Ectodermal cell (in vitro differentiated cells): ENCODE measurements at regions not wholly inside any gene's neighbourhood (a gene's known extent, or its start where the extent isn't known, plus 50 kb on each side); places are given as distances from the start of the nearest gene placed in this dataset.

Source experiments
- H3K27ac ChIP-seq: 2 replicates; pipeline ENCODE4 v1.7.0; 2013; ENCODE audit warnings: mild to moderate bottlenecking, low read depth, low read length; ENCODE audit not compliant: insufficient read depth, poor library complexity, severe bottlenecking
- H3K27me3 ChIP-seq: 2 replicates; pipeline ENCODE4 v1.7.0; 2013; ENCODE audit warnings: mild to moderate bottlenecking, low read length; ENCODE audit not compliant: insufficient read depth, control insufficient read depth, poor library complexity, severe bottlenecking
- H3K36me3 ChIP-seq: one replicate; pipeline ENCODE4 v1.7.0; 2013; ENCODE audit warnings: low read length; ENCODE audit not compliant: control insufficient read depth, insufficient read depth
- H3K4me1 ChIP-seq: one replicate; pipeline ENCODE4 v1.7.0; 2013; ENCODE audit warnings: low read length; ENCODE audit not compliant: control insufficient read depth, insufficient read depth
- H3K4me3 ChIP-seq: 2 replicates; pipeline ENCODE4 v1.7.0; 2013; ENCODE audit warnings: low read depth, low read length, control low read depth; ENCODE audit not compliant: insufficient read depth
- H3K9me3 ChIP-seq: 2 replicates; pipeline ENCODE4 v1.7.0; 2013; ENCODE audit warnings: mild to moderate bottlenecking, low read length, moderate library complexity; ENCODE audit not compliant: control insufficient read depth
- WGBS, 2 experiments: methylation state at CpG; one replicate each; pipeline ENCODE4 v1.1.7; 2013; ENCODE audit warnings: missing lambda C conversion rate in 2 of 2; 5-methylcytosine and 5-hydroxymethylcytosine counted together

DNA sequence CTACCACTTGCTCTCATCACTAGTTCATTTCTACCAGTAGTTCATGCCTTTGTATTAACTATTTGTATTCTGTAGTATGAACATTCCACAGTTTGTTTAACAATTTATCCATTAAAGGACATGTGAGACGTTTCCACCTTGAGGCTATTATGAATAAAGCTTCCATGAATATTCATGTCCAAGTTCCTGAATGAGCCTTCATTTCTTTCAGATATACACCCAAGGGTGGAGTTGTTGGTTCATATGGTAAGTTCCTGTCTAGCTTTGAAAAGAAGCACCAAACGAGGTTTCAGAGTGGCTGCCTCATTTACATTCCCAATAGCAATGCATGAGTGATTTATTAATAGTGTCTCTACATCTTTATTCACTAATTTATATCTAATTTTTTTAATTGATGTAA is 407.8 kb upstream of the C16orf82 start:
- 72 to 100% methylated on average over 1 to 2 of the region's 2 CpGs for WGBS, 2 experiments
- no peak overlapping the region for H3K27ac ChIP-seq
- no peaks in the 10 kb centered on the region for H3K4me1 ChIP-seq
- H3K27me3 ChIP-seq, result no peaks in the 10 kb centered on the region
- H3K4me3 ChIP-seq, result no peak overlapping the region
- H3K36me3 ChIP-seq, result no peaks in the 10 kb centered on the region
- H3K9me3 ChIP-seq, result no peaks in the 10 kb centered on the region

DNA sequence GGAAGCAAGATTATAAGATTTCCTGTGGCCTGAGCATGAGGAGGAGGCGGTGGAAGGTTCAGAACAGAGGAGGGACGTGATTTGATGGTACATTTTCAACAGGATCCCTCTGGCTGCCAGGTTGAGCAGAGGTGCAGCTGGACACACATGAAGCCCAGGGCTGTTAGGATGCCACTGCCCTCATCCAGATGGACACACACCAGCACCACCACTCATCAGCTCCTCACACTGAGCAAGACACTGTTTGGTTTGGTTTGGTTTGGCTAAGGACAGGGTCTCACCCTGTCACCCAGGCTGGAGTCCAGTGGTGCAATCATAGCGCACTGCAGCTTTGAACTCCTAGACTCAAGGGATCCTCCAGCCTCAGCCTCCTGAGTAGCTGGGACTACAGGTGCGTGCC is 402.6 kb upstream of the C16orf82 start:
- Histone ChIP-seq H3K9me3 (no peaks in the 10 kb centered on the region), H3K4me1 (peaks cover 9% of the 10 kb centered on the region), H3K4me3 (no peak overlapping the region), H3K27me3 (no peaks in the 10 kb centered on the region), H3K36me3 (no peaks in the 10 kb centered on the region), H3K27ac (no peak overlapping the region)
- WGBS, 2 experiments, result 78 to 85% methylated on average over 4 of the region's 4 CpGs

DNA sequence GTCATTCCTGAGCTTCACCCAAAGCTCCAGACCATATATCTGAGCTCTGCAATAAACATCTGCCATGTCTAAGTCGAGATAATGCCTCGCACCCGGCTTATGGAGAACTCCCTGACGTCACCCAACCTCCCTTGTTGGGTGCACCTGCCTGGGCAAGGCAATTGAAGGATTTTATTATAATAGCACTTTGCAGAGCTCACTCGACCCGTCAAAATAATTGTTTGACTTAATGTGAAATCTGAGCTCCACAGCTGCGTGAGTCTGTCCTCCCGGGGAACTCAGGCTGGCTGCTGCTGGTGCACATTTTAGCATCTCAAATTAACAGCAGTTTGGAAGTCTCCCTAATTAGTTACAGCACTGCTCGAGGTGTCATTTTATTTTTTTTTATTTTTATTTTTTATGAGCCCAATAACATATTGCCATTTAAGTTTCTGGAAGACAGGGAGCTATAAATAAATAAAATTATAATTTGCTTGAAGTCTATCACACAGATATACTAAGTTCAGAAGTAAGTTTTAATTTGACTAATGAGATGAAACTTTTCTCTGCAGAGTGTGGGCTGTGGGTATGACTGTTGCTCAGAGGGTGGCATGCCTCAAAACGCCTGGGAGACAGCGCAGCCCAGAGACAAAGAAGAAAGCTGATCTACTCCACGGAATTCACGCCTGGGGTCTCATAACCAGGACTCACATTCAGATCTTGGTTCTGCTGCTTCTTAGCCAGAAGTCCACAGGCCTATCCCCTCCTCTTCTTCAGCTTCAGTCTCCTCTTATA is 401.4 kb upstream of the C16orf82 start:
- Histone ChIP-seq H3K27ac (no peak overlapping the region), H3K4me1 (peaks cover 9% of the 10 kb centered on the region), H3K36me3 (no peaks in the 10 kb centered on the region), H3K9me3 (no peaks in the 10 kb centered on the region), H3K27me3 (no peaks in the 10 kb centered on the region), H3K4me3 (no peak overlapping the region)
- WGBS, 2 experiments, result 80 to 81% methylated on average over 12 of the region's 13 CpGs

DNA sequence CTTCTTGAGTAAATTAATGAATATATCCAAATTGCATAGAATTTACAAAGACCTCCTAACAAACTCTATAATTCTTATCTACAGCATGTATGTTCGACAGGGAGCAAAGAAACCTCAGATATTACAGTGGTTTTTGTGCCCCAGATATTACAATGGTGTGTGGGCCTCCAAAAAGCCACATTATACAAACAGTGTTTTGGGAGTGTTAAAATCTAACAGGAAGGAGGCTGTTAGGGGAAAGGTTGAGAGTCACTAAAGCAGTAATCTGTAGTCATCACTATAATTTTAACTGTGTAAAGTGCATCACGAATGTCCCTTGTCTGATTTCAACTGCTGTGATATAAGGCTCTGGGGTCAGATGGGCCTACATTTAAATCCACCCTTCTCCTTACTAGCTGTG is 400.2 kb upstream of the C16orf82 start:
- 92 to 100% methylated on average over 1 to 2 of the region's 2 CpGs for WGBS, 2 experiments
- Histone ChIP-seq H3K27me3 (no peaks in the 10 kb centered on the region), H3K9me3 (no peaks in the 10 kb centered on the region), H3K4me3 (no peak overlapping the region), H3K4me1 (peaks cover 9% of the 10 kb centered on the region), H3K27ac (no peak overlapping the region), H3K36me3 (no peaks in the 10 kb centered on the region)

DNA sequence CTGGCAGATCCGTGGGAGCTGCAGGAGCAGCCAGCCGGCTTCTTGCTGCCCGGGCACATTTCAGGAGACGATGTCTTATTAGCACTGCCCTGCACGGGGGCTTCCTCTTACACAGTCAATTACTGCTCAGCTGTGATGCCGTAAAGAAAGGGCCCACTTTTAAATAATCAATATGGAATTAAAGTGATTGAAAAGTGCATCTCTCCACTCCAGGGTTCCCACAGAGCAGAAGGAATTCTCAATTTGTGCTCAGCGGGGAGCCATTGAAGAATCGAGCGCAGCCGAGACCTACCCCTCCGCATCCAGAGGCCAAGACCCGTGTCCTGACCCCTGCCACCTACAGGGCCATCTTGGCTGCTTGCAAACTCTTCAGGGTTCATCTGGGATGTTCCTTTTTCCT is 399.4 kb upstream of the C16orf82 start:
- WGBS, 2 experiments, result 41 to 44% methylated on average over 12 of the region's 12 CpGs
- Histone ChIP-seq H3K36me3 (no peaks in the 10 kb centered on the region), H3K4me1 (peaks cover 9% of the 10 kb centered on the region), H3K9me3 (no peaks in the 10 kb centered on the region), H3K27ac (no peak overlapping the region), H3K4me3 (no peak overlapping the region), H3K27me3 (no peaks in the 10 kb centered on the region)

DNA sequence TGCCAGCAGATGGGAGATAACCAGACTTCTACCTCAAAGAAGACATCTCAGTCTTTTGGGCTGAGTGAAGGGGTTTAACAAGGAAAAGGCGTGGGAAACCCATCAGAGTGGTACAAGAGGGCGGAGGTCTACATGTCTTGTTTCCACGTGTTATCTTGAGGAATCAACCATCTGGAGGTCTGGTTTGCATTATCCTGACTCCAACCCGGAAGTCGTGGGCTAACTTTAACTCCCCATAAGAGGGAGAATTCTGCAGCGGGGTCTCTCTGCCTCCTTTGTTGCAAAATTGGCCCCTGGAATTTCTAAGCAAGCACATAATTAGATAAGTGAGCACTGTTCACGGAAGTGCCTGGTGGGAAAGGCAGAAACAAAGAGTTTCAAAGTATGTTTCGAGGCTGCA is 398.7 kb upstream of the C16orf82 start:
- H3K27ac ChIP-seq, result no peak overlapping the region
- no peaks in the 10 kb centered on the region for H3K27me3 ChIP-seq
- no peak overlapping the region for H3K4me3 ChIP-seq
- H3K4me1 ChIP-seq, result peaks cover 9% of the 10 kb centered on the region
- no peaks in the 10 kb centered on the region for H3K36me3 ChIP-seq
- WGBS, 2 experiments, result 94 to 96% methylated on average over 8 of the region's 8 CpGs
- H3K9me3 ChIP-seq, result no peaks in the 10 kb centered on the region

DNA sequence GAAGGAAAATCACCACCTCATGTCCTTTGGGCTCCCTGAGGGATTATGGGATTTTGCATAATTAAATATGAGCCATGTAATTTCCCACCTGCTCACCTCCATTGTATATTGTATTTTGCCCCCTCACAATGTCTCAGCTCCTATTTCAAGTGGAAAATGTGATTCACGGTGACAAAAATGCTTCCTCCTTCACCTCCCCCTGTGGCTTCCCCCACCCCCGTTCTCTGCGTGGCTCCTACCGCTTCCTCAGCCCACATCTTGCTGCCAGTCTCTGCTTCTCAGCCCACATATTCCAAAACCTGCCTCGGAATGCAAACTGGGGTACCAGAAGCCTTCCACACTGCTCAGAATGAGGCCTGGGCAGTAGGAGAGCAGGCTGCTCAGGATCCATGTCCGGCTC is 394.5 kb upstream of the C16orf82 start:
- H3K27me3 ChIP-seq, result no peaks in the 10 kb centered on the region
- WGBS, 2 experiments, result 71 to 75% methylated on average over 6 of the region's 6 CpGs
- H3K9me3 ChIP-seq, result no peaks in the 10 kb centered on the region
- no peaks in the 10 kb centered on the region for H3K36me3 ChIP-seq
- H3K27ac ChIP-seq, result no peak overlapping the region
- no peak overlapping the region for H3K4me3 ChIP-seq
- peaks cover 5% of the 10 kb centered on the region for H3K4me1 ChIP-seq

DNA sequence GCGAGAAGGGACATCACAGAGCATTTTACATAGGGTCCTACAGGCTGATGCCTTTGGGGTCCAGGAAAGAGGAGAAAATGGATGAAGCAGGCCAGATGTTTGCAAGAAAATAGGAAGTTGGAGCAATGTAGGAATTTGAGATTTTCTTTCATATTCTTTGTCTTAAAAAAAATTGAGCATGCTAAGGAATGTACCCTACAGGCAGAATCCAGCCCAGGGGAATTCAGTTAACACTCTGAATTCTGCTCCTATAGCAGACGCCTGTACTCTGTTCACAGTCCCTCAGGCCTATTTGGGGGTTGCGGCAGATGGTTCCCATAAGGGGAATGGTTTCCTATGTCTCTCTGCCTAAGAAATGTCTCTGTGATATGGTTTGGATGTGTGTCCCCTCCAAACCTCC is 393.7 kb upstream of the C16orf82 start:
- no peaks in the 10 kb centered on the region for H3K9me3 ChIP-seq
- H3K27me3 ChIP-seq, result no peaks in the 10 kb centered on the region
- H3K4me3 ChIP-seq, result no peak overlapping the region
- H3K36me3 ChIP-seq, result no peaks in the 10 kb centered on the region
- H3K4me1 ChIP-seq, result no peaks in the 10 kb centered on the region
- H3K27ac ChIP-seq, result no peak overlapping the region
- WGBS, 2 experiments, result 96 to 97% methylated on average over 3 of the region's 3 CpGs

DNA sequence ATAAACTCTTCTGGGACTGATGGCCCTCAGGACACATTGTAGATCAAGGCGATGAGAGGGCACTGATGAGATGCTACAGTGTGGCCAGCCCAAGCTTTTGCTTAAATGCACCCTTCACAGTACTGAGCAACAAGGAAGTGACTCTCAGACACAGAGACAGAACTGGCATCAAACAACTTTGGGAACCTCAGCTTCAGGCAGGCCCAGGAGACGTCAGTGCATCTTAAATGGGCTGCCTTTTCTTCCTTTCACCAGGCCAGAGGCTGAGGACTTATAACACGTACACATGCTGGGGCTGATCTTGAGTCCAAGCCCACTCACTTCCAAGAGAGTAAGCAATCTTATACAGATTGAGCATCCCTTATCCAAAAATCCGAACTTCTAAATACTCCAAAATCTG is 386.1 kb upstream of the C16orf82 start:
- Histone ChIP-seq H3K9me3 (no peaks in the 10 kb centered on the region), H3K27me3 (no peaks in the 10 kb centered on the region), H3K4me1 (no peaks in the 10 kb centered on the region), H3K27ac (no peak overlapping the region), H3K4me3 (no peak overlapping the region), H3K36me3 (no peaks in the 10 kb centered on the region)
- 85 to 92% methylated on average over 4 of the region's 4 CpGs for WGBS, 2 experiments

DNA sequence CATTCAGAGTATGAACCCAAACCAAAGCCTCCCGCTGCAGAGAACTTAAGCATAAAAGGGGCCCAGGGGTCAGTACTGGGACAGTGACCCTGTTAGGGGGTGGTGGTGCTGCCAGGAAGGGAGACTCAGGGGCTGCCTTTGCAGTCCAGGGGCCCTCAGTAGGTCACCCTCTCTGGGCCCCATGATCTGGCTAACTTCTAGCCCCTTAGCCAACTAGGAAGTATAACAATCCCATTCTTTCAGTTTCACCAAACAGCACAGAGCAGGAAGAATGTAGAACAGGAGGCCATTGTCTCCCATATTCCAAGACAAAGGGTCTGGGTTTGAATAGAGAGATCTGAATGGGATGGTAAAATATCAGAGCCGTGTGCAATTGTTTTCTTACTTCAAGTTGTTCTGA is 378.6 kb upstream of the C16orf82 start:
- 68 to 76% methylated on average over 2 of the region's 2 CpGs for WGBS, 2 experiments
- H3K27me3 ChIP-seq, result no peaks in the 10 kb centered on the region
- H3K4me3 ChIP-seq, result no peak overlapping the region
- no peaks in the 10 kb centered on the region for H3K36me3 ChIP-seq
- no peaks in the 10 kb centered on the region for H3K9me3 ChIP-seq
- no peak overlapping the region for H3K27ac ChIP-seq
- H3K4me1 ChIP-seq, result peaks cover 11% of the 10 kb centered on the region

DNA sequence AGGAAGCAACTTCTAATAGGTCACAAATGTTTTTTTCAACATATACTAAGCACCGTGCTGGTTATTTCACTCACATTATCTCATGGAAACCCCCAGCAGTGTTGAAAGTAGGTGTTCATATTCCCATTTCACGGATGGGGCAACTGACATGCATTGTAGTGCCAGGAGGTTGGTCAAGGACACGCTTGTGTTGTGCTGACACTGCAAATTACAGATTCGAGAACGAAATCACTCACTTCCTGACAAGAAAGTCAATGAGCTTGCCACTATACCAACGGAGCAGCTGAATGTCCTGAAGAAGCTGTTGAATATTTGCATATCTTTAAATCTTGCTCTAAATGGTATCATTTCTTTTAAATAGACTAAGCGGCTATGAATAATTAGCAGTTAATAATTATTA is 378.0 kb upstream of the C16orf82 start:
- H3K27ac ChIP-seq, result no peak overlapping the region
- H3K4me3 ChIP-seq, result no peak overlapping the region
- no peaks in the 10 kb centered on the region for H3K9me3 ChIP-seq
- WGBS, 2 experiments, result 88 to 92% methylated on average over 6 of the region's 7 CpGs
- no peaks in the 10 kb centered on the region for H3K27me3 ChIP-seq
- H3K4me1 ChIP-seq, result peaks cover 11% of the 10 kb centered on the region
- no peaks in the 10 kb centered on the region for H3K36me3 ChIP-seq
